MM.1S (cell line): ENCODE measurements at regions not wholly inside any gene's neighbourhood (a gene's known extent, or its start where the extent isn't known, plus 50 kb on each side); places are given as distances from the start of the nearest gene placed in this dataset.

Experiments used
- EZH2 ChIP-seq: fragments of 300-600 bp; sonication (generic); optimal IDR thresholded peaks from 2 replicates; pipeline ENCODE3; 2017; ENCODE audit warnings: low read depth, mild to moderate bottlenecking, antibody characterized with exemption, low read length, mixed read lengths
- EZH2phosphoT487 ChIP-seq: fragments of 300-600 bp; sonication (generic); IDR thresholded peaks from 2 replicates; pipeline ENCODE4 v1.6.1; 2018; ENCODE audit warnings: antibody characterized with exemption, low read length
- TF ChIP-seq, protein P1 (sequence below): fragments of 300-600 bp; sonication (generic); IDR thresholded peaks from 2 replicates; pipeline ENCODE4 v1.5.1; 2016; ENCODE audit warnings: antibody characterized with exemption, low read length, mixed read lengths

DNA sequence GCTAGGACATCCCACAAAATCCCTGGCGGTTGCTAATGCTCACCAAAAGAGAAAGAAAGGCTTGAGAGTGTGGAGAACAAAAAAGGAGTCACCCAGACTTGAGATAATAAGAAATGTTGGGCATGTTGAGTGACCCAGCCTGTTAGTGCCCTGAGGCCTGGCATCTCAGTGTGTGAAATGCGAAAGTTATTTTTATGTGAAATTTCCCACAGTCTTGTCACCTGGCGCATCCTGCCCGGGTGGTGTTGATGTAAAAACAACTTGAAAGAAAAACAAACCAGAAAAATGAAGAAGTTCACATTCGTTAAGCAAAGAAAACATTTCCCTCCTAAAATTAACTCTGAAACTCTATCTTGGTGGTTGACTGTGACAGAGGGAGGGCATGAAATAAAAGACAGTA is 495.2 kb downstream of the MID1IP1 start:
- TF ChIP-seq, protein P1, sequence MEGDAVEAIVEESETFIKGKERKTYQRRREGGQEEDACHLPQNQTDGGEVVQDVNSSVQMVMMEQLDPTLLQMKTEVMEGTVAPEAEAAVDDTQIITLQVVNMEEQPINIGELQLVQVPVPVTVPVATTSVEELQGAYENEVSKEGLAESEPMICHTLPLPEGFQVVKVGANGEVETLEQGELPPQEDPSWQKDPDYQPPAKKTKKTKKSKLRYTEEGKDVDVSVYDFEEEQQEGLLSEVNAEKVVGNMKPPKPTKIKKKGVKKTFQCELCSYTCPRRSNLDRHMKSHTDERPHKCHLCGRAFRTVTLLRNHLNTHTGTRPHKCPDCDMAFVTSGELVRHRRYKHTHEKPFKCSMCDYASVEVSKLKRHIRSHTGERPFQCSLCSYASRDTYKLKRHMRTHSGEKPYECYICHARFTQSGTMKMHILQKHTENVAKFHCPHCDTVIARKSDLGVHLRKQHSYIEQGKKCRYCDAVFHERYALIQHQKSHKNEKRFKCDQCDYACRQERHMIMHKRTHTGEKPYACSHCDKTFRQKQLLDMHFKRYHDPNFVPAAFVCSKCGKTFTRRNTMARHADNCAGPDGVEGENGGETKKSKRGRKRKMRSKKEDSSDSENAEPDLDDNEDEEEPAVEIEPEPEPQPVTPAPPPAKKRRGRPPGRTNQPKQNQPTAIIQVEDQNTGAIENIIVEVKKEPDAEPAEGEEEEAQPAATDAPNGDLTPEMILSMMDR: no peak
- no peak for TF ChIP-seq EZH2phosphoT487
- no peak for TF ChIP-seq EZH2
